Cerebellar cortex (tissue), 1 donor: ENCODE measurements at regions not wholly inside any gene's neighbourhood (a gene's known extent, or its start where the extent isn't known, plus 50 kb on each side); places are given as distances from the start of the nearest gene placed in this dataset.
A peak's percentile ranks its signal among the peaks of the same experiment; 100 is the strongest.

Experiments
- DNase-seq: peaks from one replicate; pipeline ENCODE4 v3.0.0-alpha.2; 2015; ENCODE audit warnings: low spot score

DNA sequence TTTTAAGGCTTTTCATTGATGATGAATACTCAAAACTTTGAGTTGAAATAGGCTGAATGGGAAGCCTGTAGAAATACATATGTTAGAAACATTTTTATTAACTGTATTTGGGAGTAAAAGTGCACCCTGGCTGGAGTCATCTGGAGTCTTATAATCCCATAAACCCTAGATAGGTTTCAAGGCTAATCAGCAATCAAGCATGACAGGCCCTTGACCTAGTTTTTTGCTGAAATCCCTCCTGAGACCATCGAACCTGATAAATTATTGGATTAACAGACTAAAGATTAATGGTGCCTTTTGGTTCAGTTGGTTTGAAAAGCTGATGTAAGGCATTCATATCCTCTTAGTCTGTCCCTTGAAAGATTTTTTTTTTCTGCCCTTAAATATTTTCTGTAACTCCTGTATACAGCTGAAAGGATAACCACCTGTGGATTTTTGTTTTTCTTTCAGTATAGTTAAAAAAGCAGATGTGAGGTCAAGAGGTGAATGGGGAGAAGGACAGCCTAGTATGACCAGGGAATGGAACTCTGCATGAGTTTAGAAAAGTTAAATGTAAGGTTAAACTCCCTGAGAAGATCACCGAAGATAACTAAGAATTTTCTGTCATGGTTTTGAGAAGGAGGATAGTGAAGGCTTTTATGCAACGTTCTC lies 69.4 kb upstream of the STXBP5L start:
- DNase-seq = no peak

DNA sequence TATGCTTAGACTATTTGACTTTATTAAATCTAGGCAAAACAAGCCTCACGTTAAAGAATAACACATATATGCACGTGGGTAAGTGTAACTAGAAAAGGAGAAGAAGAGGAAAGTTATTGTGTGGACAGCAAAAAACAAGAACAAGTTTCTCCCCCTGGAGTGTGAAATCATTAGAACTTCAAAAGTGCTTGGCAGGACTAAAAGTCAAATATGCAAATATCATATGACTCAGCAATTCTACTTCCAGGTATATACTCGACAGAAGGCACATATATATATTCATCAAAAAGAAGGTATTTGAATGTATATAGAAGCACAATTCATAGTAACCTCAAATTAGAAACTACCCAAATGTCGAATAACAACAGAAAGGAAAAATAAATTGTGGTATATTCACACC lies 68.9 kb upstream of the STXBP5L start:
- no peak for DNase-seq

DNA sequence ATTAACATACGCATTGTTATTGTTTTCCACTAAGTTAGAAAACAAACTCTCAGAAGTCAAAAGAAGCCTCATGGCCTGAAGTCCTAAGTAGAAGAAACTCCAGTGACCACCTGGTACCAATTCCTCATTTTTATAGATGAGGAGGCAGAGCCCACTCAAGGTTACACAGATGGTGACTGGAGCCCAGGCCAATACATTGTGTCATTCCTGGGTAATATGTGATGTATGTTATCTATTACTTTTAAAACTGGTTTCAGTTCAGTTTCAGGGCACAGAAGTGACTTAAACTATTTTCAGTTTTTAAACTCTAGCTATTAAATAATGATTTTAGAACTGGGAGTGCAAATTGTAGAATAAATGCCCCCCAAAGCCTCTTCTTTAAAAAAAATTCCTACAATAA lies 66.7 kb upstream of the STXBP5L start:
- no peak for DNase-seq

DNA sequence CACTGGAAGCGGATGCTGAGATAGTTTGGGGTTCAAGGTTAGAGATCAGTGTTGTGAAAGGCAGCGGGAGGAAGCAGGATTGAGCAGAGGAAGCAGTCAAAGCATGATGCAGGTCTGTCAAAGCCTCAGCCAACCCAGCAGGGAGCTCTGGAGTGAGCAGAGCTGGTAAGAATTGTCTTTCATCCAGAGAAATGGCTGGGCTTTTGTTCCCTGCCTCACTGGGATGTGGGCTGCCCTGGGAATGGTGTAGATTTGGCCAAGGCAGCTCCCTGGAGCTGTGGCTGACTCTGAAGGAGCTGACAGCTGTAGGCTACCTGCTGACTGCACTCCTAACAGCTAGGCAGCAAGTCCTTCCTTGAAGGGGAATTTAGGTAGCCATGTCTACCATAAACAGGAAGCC lies 61.9 kb upstream of the STXBP5L start:
- peak; percentile 46 for DNase-seq

DNA sequence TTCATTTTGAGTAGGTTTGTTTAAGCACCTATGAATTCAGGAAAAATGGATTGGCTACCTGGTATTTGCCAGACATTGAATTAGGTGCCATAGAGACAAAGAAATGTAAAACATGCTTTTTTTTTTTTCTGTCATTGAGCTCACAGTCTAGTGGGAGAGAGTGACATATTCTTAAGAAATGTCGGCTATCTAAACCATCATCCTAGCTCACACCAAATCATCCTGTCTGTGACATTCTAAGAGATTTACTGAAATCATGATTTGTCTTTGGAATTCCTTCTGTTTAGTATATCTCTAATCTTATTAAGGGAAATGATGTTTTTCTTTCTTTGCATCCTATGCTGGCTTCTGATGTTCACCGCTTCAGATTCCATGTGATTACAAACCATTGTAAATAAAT lies 59.5 kb upstream of the STXBP5L start:
- no peak for DNase-seq

DNA sequence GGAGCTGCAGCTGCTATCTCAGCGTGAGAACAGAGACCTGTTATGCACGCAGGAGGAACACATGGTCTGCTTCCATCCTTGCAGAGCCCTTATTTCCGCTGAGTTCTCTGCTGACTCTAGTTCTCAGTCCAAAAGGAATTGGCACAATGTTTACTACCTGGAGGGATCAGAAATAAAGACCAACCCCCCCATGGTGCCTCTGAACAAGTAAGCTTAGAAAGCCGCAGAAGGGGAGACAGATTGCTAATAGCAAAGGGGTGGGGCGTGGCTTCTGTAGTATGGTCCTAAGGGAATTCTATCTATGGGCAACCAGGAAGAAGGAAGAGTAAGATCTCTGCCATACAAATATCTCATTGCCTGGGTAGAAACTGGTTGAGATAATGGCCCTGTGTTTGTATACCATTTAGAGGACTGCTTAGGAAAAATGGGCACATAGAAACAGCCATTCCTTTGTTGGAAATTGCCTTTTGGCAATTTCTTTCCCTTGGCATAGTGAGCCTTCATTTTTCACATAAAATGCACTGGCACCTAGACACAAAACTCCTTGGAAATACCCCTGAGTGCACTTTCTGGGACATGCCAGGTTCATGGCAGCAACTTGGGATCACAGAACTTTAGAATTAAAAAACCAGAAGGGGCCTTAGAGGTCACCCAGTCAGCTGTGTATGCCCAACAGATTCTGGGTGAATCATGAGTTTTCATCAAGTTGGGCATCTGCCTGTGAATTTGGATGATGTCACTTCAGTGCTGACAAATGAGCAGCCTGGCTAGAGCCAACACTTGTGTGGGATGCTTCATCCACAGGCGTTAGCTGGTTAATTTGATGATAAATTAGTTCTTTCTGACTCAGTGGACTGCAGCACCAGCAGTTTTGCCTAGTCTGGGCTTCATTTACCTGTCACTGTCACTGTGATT lies 57.4 kb upstream of the STXBP5L start:
- DNase-seq = peak; percentile 98

DNA sequence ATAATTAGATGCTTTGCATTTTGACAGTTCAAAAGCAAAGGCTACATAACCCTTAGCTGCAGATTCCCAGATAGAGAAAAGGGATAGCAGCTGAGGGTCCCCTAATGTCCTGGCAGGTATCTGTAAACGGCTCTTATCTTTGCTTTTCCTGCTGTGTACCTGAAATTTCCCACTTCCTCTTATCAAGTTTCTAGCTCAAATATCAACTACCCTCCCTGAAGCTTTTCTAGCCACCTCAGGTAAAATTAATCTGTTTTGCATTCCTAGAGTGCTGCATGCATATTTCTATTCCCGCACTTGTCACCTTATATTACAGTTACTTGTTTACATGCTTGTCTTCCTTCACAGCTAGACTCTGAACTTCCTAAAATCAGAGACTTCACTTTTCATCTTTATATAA lies 55.6 kb upstream of the STXBP5L start:
- no peak for DNase-seq

DNA sequence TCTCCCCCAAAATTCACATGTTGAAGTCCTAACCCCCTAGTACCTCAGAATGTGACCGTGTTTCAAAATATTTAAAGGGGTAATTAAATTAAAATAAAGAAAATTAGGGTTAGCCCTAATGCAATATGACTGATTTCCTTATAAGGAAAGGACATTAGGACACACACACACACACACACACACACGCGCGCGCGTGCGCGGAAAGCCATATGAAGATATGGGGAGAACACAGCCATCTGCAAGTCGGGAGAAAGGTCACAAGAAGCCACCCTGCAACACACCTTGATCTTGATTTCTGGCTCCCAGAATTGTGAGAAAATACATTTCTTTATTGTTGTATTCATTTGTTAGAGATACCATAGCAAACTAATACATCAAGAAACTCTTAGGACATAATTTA lies 54.6 kb upstream of the STXBP5L start:
- no peak for DNase-seq

DNA sequence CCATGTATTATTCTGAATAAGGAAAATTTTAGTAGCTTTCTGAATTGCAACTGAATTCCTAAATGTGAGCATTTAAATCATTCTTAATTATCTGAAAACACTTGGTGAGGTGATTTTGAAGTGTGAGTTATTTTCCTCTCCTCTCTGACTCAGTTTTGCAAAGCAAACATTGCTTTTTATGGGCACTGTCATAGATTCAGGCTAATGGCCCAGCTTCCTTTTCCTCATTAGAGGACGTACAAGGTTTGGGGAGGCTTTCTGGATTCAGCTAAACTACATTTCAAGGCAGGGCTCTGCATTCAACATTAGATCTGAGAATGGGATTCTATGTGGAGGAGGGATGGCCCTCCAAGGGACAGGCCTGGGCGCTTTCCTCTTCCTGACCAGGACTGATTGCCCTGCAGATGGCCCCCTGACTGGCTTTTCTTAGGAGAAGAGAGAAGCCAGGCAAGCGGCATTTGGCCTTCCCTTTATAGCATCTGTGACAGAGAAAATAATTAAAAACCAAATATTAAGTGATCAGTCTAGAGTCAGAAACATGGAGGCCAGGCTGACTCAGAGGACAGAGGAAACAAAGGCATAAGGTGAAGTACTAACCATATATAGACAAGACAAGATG lies 53.0 kb upstream of the STXBP5L start:
- DNase-seq = peak; percentile 57

DNA sequence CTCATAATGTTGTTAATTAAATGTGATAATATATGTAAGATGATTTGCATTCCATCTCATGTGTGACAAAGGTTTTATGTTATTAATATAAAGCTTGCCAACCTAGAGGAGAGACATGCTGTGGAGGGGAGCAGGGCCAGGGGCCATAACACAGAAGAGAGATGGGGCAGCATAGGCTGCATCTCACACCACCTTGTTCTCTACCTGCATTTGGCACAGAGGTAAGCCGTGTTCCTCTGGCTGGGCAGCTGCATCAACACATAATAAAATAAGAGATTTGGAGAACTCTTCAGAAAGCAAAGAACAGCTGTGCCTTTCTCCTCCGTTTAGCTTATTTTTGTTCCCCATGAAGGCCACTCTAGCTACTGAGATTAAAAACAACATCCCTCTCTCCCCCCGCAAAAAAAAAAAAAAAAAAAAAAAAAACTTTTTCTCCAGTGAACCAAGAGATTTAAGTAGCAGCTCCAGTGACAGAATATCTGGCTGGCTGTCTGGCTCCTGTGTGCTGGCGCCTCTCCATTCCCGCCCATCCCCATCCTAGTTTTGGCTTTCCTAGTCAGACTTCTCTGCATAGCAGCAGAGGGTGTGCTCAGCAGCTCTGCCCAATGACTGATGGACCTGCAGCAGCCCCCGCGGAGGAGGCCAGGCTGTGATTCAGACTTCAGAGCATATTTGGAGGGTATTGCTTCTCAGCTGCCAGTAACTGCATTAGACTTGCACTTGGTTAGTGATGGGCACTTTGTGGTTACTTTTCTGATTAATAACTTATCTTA lies 52.2 kb upstream of the STXBP5L start:
- peak; percentile 94 for DNase-seq
